Keratinocyte (primary cell): ENCODE measurements at regions not wholly inside any gene's neighbourhood (a gene's known extent, or its start where the extent isn't known, plus 50 kb on each side); places are given as distances from the start of the nearest gene placed in this dataset.

Experiments
- DNase-seq: peaks from one replicate; pipeline ENCODE4 v3.0.0-alpha.2; 2011; ENCODE audit warnings: low read depth, missing footprints, low spot score
- FAIRE-seq: peaks from 2 replicates; lab custom pipeline; 2011; peaks lifted over from hg19 to GRCh38; lab: Jason Lieb, UNC
- H2AFZ ChIP-seq: 2 replicates; pipeline ENCODE4 v1.6.0; 2012; ENCODE audit warnings: low read length, control low read depth, inconsistent platforms; ENCODE audit not compliant: control insufficient read depth
- H3K27ac ChIP-seq: 2 replicates; pipeline ENCODE4 v1.5.1; 2011; ENCODE audit warnings: low read length; ENCODE audit not compliant: control insufficient read depth, insufficient read depth
- H3K27me3 ChIP-seq: 3 replicates; pipeline ENCODE4 v1.6.0; 2011; ENCODE audit warnings: low read length; ENCODE audit not compliant: control insufficient read depth, insufficient read depth; ENCODE audit errors: extremely low read depth
- H3K36me3 ChIP-seq, 2 experiments: 2 replicates in 1 of 2; 3 replicates in 1 of 2; pipeline ENCODE4 v1.5.1; 2011; ENCODE audit warnings: low read length in 2 of 2, mild to moderate bottlenecking in 1 of 2; ENCODE audit not compliant: control insufficient read depth in 2 of 2, insufficient read depth in 2 of 2; ENCODE audit errors: extremely low read depth in 1 of 2
- H3K4me1 ChIP-seq: 3 replicates; pipeline ENCODE4 v1.5.1; 2011; ENCODE audit warnings: low read length; ENCODE audit not compliant: control insufficient read depth, insufficient read depth; ENCODE audit errors: extremely low read depth
- H3K4me2 ChIP-seq: 3 replicates; pipeline ENCODE4 v1.6.0; 2011; ENCODE audit warnings: low read depth, low read length; ENCODE audit not compliant: control insufficient read depth, insufficient read depth; ENCODE audit errors: extremely low read depth
- H3K4me3 ChIP-seq, 3 experiments: fragments of 200-600 bp in 1 of 3; sonication (generic) in 1 of 3; 2 replicates in 2 of 3; 3 replicates in 1 of 3; pipeline ENCODE4 v1.5.1; 2011 to 2016; ENCODE audit warnings: low read length in 3 of 3, mild to moderate bottlenecking in 3 of 3, control low read depth in 2 of 3, inconsistent platforms in 1 of 3, low read depth in 1 of 3, mixed read lengths in 1 of 3, mixed run types in 1 of 3, moderate library complexity in 1 of 3; ENCODE audit not compliant: control insufficient read depth in 2 of 3, insufficient read depth in 2 of 3; ENCODE audit errors: extremely low read depth in 1 of 3
- H3K79me2 ChIP-seq: 2 replicates; pipeline ENCODE4 v1.6.0; 2012; ENCODE audit warnings: low read length; ENCODE audit not compliant: control insufficient read depth, insufficient read depth
- H3K9ac ChIP-seq: 3 replicates; pipeline ENCODE4 v1.6.0; 2011; ENCODE audit warnings: low read length; ENCODE audit not compliant: control insufficient read depth, insufficient read depth; ENCODE audit errors: extremely low read depth
- H3K9me1 ChIP-seq: 3 replicates; pipeline ENCODE4 v1.6.0; 2011; ENCODE audit warnings: low read length; ENCODE audit not compliant: control insufficient read depth, insufficient read depth; ENCODE audit errors: extremely low read depth
- H3K9me3 ChIP-seq: 2 replicates; pipeline ENCODE4 v1.5.1; 2012; ENCODE audit warnings: low read depth, low read length; ENCODE audit not compliant: control insufficient read depth
- H4K20me1 ChIP-seq: 3 replicates; pipeline ENCODE4 v1.6.0; 2011; ENCODE audit warnings: low read length; ENCODE audit not compliant: control insufficient read depth, insufficient read depth; ENCODE audit errors: extremely low read depth
- EZH2 ChIP-seq: IDR thresholded peaks from one replicate; pipeline ENCODE4 v1.6.1; 2012; ENCODE audit warnings: inconsistent platforms, mild to moderate bottlenecking, low read length, moderate library complexity
- dilution Hi-C: fragments of 300-500 bp; cut with MboI; formaldehyde crosslinking; loops from one replicate; pipeline ENCODE4 v1.7.0; 2020; ENCODE audit warnings: low sequenced_read_pairs; ENCODE audit not compliant: extremely low pct_ligation_motif_present
- TF ChIP-seq, protein P1 (sequence below), 3 experiments: IDR thresholded peaks in 1 of 3; conservative IDR thresholded peaks in 1 of 3; optimal IDR thresholded peaks in 1 of 3; 2 replicates in 2 of 3; 3 replicates in 1 of 3; pipeline versions ENCODE3 to v1.5.1; 2011; ENCODE audit warnings: low read length in 3 of 3, mild to moderate bottlenecking in 3 of 3, moderate library complexity in 2 of 3, control low read depth in 1 of 3, inconsistent platforms in 1 of 3; ENCODE audit not compliant: insufficient read depth in 2 of 3; ENCODE audit errors: extremely low read depth in 1 of 3

DNA sequence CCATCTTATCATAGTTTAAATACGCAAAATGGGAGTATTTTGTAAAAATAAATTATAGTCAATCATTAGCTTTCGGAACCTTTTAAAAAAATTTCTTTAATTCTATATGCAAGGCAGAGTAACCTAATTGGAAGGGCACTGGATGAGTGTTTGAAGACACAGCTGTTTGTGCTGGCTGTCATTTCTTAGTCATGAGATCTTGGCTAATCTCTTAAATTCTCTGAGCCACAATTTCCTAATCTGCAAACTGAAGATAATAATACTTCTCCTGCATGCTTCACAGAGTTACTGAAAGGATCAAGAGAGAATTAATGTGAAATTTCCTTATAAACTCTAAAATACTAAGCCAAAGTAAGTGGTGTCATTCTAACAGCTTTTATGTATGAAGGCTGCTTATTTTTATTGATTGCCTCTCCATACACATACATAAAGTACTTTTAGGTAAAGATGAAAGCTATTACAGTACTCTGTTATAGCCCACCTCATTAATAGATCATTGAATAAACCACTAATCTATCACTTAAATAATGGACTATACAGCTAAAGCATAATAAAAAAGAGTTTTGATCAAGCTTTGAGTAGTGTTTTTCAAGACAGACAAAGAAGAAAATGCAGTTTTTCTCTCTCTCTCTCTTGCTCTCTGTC lies 383.7 kb upstream of the IRAK1BP1 start:
- no peak for FAIRE-seq
- Histone ChIP-seq H3K4me2 (no peak overlapping the region), H3K79me2 (no peaks in the 10 kb centered on the region), H3K9me3 (no peaks in the 10 kb centered on the region), H3K9me1 (no peaks in the 10 kb centered on the region), H3K27me3 (no peaks in the 10 kb centered on the region), H3K4me3 (no peak overlapping the region), H3K4me1 (no peaks in the 10 kb centered on the region), H3K36me3 (no peaks in the 10 kb centered on the region), H3K27ac (no peak overlapping the region), H4K20me1 (no peaks in the 10 kb centered on the region), H2AFZ (no peak overlapping the region), H3K9ac (no peak overlapping the region)
- TF ChIP-seq EZH2: no peak
- TF ChIP-seq, protein P1, sequence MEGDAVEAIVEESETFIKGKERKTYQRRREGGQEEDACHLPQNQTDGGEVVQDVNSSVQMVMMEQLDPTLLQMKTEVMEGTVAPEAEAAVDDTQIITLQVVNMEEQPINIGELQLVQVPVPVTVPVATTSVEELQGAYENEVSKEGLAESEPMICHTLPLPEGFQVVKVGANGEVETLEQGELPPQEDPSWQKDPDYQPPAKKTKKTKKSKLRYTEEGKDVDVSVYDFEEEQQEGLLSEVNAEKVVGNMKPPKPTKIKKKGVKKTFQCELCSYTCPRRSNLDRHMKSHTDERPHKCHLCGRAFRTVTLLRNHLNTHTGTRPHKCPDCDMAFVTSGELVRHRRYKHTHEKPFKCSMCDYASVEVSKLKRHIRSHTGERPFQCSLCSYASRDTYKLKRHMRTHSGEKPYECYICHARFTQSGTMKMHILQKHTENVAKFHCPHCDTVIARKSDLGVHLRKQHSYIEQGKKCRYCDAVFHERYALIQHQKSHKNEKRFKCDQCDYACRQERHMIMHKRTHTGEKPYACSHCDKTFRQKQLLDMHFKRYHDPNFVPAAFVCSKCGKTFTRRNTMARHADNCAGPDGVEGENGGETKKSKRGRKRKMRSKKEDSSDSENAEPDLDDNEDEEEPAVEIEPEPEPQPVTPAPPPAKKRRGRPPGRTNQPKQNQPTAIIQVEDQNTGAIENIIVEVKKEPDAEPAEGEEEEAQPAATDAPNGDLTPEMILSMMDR (optimal IDR thresholded peaks at IDR 0.05 in 1 of 3, IDR thresholded peaks at IDR 0.05 in 1 of 3, conservative IDR thresholded peaks at IDR 0.05 in 1 of 3; ENCODE audit: extremely low read depth in 1 of 3, insufficient read depth in 2 of 3, low read length in 3 of 3): no peak
- dilution Hi-C loops: no loop called here
- no peak for DNase-seq

- no peaks in the 10 kb centered on the region for H3K36me3 ChIP-seq
- H2AFZ ChIP-seq: no peak overlapping the region
- DNase-seq (no peak), FAIRE-seq (no peak)
- H3K4me3 ChIP-seq: no peak overlapping the region
- no peaks in the 10 kb centered on the region for H3K79me2 ChIP-seq
- H4K20me1 ChIP-seq: no peaks in the 10 kb centered on the region
- no peaks in the 10 kb centered on the region for H3K27me3 ChIP-seq
- H3K9ac ChIP-seq: no peak overlapping the region
- H3K27ac ChIP-seq: no peak overlapping the region
- H3K9me1 ChIP-seq: no peaks in the 10 kb centered on the region
- TF ChIP-seq, protein P1 (optimal IDR thresholded peaks at IDR 0.05 in 1 of 3, IDR thresholded peaks at IDR 0.05 in 1 of 3, conservative IDR thresholded peaks at IDR 0.05 in 1 of 3; ENCODE audit: extremely low read depth in 1 of 3, insufficient read depth in 2 of 3, low read length in 3 of 3): no peak
- no peak for TF ChIP-seq EZH2
- dilution Hi-C loops: no loop called here
- no peak overlapping the region for H3K4me2 ChIP-seq
- no peaks in the 10 kb centered on the region for H3K4me1 ChIP-seq
- H3K9me3 ChIP-seq: no peaks in the 10 kb centered on the region
Measured at GRCh38 chr6:78484198-78485064, 382.9 kb upstream of the IRAK1BP1 start.
